IPS DF 6.9 (cell line): ENCODE measurements at regions not wholly inside any gene's neighbourhood (a gene's known extent, or its start where the extent isn't known, plus 50 kb on each side); places are given as distances from the start of the nearest gene placed in this dataset.

Experiments used
- DNase-seq: peaks from one replicate; pipeline ENCODE4 v3.0.0-alpha.2; 2013; ENCODE audit warnings: low read depth, low spot score
- H3K27ac ChIP-seq: one replicate; pipeline ENCODE4 v1.5.1; 2013; ENCODE audit warnings: low read length, control low read depth
- H3K27me3 ChIP-seq: 2 replicates; pipeline ENCODE4 v1.6.1; 2013; ENCODE audit warnings: mild to moderate bottlenecking, low read length; ENCODE audit not compliant: control insufficient read depth, insufficient read depth
- H3K36me3 ChIP-seq: 2 replicates; pipeline ENCODE4 v1.6.1; 2013; ENCODE audit warnings: low read length; ENCODE audit not compliant: control insufficient read depth, insufficient read depth
- H3K4me1 ChIP-seq: 2 replicates; pipeline ENCODE4 v1.6.1; 2013; ENCODE audit warnings: low read length; ENCODE audit not compliant: control insufficient read depth, insufficient read depth
- H3K4me3 ChIP-seq: 2 replicates; pipeline ENCODE4 v1.5.1; 2013; ENCODE audit warnings: mild to moderate bottlenecking, low read length
- H3K9me3 ChIP-seq: 2 replicates; pipeline ENCODE4 v1.6.1; 2013; ENCODE audit warnings: low read length, inconsistent platforms; ENCODE audit not compliant: control insufficient read depth, insufficient read depth
- WGBS: extraction: QIAGEN DNeasy Blood & Tissue Kit; methylation state at CpG from one replicate; pipeline ENCODE4 v1.1.7; 2013; ENCODE audit warnings: mixed read lengths, missing lambda C conversion rate; ENCODE audit not compliant: insufficient read length, insufficient coverage; 5-methylcytosine and 5-hydroxymethylcytosine counted together

DNA sequence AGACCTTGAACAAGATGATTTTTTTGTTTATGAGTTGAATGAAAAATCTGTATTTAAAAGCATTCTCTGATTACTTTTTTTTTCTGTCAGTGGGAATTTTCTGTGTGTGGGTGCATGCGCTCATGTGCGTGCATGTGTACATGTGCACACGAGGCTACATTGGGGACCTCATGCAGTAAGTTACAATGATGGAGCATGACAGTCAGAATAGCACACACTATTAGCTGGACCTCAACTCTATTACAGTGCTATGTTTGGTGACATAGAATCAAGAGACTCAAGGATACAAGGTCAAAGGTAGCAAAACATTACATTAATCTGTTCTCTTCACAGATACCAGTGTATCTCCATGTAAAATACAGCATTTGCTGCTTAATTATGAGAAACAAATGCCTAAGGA lies 276.8 kb upstream of the FIGN start:
- Histone ChIP-seq H3K9me3 (no peaks in the 10 kb centered on the region), H3K4me3 (no peak overlapping the region), H3K27me3 (no peaks in the 10 kb centered on the region), H3K27ac (no peak overlapping the region), H3K36me3 (no peaks in the 10 kb centered on the region), H3K4me1 (peaks cover 2% of the 10 kb centered on the region; the same call in 1 of the 2 replicates)
- DNase-seq: no peak
- WGBS: no CpG with 5 or more reads among the region's 3 CpGs

DNA sequence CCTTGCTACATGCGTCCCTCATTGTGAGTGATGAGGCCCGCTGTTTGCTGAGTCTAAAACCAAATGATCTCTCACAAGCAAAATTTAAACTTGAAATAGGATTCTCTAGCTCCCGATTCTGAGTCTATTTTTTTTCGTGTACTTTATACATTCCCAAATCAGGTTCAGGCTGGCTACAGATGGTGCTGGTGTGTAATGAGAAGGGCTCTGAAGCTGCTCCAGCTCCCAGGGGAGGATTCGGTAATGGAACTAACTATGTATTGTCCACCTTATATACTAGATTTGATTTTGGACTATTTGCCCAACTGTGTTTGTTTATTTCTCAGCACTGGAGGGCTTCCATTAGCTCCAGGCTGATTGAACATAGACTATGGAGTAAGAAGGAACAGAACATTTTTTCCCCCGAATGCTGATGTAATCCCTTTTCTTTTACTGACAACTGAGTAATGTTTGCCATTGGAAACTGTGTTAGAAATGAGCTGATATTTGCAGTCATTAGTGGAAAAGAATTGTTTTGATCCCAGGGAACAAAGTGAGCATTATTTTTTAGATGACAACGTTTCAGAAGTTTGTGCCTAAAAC lies 274.0 kb upstream of the FIGN start:
- Histone ChIP-seq H3K36me3 (no peaks in the 10 kb centered on the region), H3K27ac (no peak overlapping the region), H3K9me3 (no peaks in the 10 kb centered on the region), H3K27me3 (no peaks in the 10 kb centered on the region), H3K4me1 (peaks cover 2% of the 10 kb centered on the region; the same call in 1 of the 2 replicates), H3K4me3 (no peak overlapping the region)
- WGBS: no CpG with 5 or more reads among the region's 7 CpGs
- DNase-seq: no peak

DNA sequence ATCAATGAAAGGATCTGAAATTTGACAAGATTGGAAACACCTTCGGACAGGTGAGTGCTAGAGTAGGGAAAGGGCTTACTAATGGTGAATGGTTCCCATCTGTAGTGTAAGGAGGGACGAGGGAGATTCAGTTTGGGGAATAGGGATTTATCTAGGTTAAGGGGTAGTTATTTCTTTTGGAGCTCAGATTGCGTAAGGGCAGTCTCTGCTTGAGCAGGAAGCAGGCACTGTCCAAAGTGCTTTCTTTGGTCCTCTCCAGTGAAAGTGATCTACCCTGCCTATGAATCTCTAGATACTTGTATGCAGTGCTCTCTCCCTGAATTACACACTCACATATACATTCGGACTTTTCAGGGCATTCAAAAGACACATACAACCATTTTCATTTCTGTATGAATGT lies 272.9 kb upstream of the FIGN start:
- WGBS: no CpG with 5 or more reads among the region's 4 CpGs
- Histone ChIP-seq H3K4me3 (no peak overlapping the region), H3K4me1 (no peaks in the 10 kb centered on the region), H3K27ac (no peak overlapping the region), H3K27me3 (no peaks in the 10 kb centered on the region), H3K36me3 (no peaks in the 10 kb centered on the region), H3K9me3 (no peaks in the 10 kb centered on the region)
- DNase-seq: no peak

DNA sequence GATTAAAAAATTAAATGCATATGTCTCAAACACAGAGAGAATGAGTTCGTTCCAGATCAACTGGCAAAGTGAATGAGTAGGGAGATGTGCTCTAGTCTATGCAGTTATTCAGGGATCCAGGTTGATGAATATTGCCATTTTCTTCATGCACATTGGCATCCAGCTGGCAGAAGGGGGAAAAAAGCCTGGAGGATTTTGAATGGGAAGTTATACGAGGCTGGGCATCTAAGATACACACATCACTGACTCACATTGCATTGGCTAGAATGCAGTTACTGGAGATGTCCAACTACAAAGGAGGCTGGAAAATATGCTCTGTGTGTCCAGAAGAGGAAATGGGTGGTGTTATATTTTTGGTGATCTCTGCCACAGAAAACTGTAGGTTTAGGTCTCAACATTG lies 270.9 kb upstream of the FIGN start:
- Histone ChIP-seq H3K27me3 (no peaks in the 10 kb centered on the region), H3K4me3 (no peak overlapping the region), H3K27ac (no peak overlapping the region), H3K36me3 (no peaks in the 10 kb centered on the region), H3K9me3 (no peaks in the 10 kb centered on the region), H3K4me1 (no peaks in the 10 kb centered on the region)
- DNase-seq: no peak
- no CpG with 5 or more reads among the region's 2 CpGs for WGBS

- Histone ChIP-seq H3K4me1 (no peaks in the 10 kb centered on the region), H3K36me3 (no peaks in the 10 kb centered on the region), H3K9me3 (no peaks in the 10 kb centered on the region), H3K27me3 (no peaks in the 10 kb centered on the region), H3K27ac (no peak overlapping the region), H3K4me3 (no peak overlapping the region)
- no CpG with 5 or more reads among the region's 2 CpGs for WGBS
- no peak for DNase-seq
Observed at GRCh38 chr2:164000176-164000575, 264.4 kb upstream of the FIGN start.

DNA sequence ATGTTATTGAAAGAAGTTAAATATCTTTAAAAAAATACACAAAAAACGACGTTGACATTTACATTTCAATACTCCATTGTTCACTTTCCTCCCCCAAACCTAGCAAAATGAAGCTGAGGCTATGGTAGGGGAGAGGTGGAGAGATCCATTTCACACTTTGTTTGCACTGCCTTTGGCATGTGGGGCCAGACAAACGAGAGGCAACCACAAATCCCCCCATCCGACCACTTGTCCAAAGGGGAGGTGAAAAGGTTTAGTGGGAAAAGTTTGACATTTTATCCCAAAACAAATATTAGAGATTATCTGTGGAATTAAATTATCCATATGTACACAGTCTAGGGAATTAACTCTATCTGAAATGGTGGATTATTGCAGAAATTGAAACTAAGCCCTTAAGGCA lies 261.7 kb upstream of the FIGN start:
- Histone ChIP-seq H3K36me3 (no peaks in the 10 kb centered on the region), H3K27me3 (no peaks in the 10 kb centered on the region), H3K4me3 (no peak overlapping the region), H3K9me3 (no peaks in the 10 kb centered on the region), H3K27ac (no peak overlapping the region), H3K4me1 (no peaks in the 10 kb centered on the region)
- no CpG with 5 or more reads among the region's 4 CpGs for WGBS
- no peak for DNase-seq

DNA sequence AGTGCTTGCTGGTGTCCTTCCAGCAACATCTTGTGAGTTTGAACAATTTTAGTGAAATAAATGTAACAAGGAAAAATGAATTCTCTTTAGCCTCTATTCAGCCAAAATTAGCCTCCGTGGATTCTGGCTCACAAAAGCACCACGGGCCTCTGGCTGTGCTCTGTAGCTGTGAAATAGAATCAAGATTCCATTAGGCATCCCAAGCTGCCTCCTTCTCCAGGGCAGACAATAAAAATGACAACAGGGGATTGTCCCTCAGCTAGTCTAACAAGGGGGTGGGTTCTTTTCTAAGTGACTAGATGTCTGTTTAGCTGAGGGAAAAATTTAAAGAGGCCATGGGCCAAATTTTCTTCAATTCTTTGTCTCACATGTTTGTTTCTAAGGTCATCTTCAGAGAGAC lies 254.7 kb upstream of the FIGN start:
- H3K27me3 ChIP-seq: no peaks in the 10 kb centered on the region
- H3K4me3 ChIP-seq: no peak overlapping the region
- H3K36me3 ChIP-seq: no peaks in the 10 kb centered on the region
- H3K27ac ChIP-seq: no peak overlapping the region
- DNase-seq: no peak
- WGBS: no CpG with 5 or more reads among the region's 2 CpGs
- H3K9me3 ChIP-seq: no peaks in the 10 kb centered on the region
- no peaks in the 10 kb centered on the region for H3K4me1 ChIP-seq

DNA sequence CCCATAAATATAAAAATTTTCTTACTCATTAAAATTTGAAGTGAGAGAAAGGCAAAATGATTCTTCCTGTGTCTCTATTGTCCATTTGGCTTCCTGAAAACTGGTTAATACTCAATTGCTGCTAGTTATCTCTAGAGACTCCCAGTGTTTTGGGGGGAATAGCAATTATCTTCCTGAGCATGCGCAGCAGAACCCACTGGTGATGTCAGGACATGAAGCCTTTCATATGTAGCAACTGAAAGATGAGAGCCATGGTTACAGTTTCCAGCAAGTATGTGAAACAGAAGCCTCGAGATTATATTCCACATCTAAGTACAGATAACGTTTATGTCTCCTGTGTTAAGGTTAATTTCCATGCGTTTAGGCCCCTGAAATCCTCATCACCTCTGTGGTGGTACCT lies 254.3 kb upstream of the FIGN start:
- H3K4me3 ChIP-seq: no peak overlapping the region
- no peaks in the 10 kb centered on the region for H3K4me1 ChIP-seq
- no peaks in the 10 kb centered on the region for H3K36me3 ChIP-seq
- no peaks in the 10 kb centered on the region for H3K27me3 ChIP-seq
- WGBS: no CpG with 5 or more reads among the region's 4 CpGs
- H3K9me3 ChIP-seq: no peaks in the 10 kb centered on the region
- H3K27ac ChIP-seq: no peak overlapping the region
- no peak for DNase-seq

DNA sequence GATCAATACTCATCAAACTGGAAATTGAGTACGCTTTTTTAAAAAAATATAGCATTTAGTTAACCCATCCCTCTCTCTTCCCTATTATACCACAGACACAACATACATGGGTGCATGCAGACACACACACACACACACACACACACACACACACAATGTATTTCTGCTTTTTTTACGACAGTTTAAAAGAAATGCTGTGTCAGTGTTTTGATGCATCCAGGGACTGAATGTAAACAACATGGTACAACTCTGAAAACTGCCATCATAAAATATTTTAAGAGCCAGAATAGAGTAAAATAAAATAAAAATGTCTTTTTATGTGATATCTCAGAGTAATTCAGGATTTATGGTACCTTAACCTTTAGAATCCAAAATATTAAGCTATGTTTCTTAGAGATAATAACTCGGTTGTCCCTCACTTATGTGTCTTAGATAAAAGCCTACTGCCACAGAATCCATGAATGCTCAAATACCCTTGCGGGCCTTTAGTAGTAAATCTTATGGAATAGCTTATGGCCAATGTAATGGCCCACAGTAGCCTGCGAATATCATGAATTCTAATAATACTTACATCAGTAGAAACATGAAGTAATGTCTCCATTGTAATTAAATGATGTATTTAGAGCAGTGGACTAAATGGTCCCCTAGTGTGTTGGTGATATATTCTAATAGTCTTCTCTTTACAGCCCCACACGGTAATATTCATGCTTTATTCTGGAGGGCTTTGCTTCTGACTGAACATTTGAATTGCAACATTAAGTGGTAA lies 251.6 kb upstream of the FIGN start:
- WGBS: no CpG with 5 or more reads among the region's 6 CpGs
- Histone ChIP-seq H3K27me3 (no peaks in the 10 kb centered on the region), H3K9me3 (no peaks in the 10 kb centered on the region)

DNA sequence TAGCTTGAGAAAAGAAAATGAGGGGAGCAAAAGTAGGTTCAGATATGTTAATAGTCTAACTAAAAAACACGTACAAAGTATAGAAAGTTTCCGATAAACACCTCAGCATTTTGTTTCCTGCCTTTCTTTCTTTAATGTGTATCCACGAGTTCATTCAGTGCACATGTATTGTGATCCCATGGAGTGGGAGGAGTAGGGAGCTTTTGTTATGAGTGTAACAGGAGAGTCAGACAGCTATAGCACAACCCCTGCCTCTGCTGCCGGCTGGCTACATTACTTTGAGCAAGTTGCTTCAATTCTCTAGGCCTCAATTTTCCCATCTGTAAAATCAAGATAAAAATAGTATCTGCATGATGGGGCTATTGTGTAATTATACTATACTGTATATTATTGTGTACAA lies 249.2 kb upstream of the FIGN start:
- H3K4me3 ChIP-seq: no peak overlapping the region
- no peaks in the 10 kb centered on the region for H3K36me3 ChIP-seq
- WGBS: no CpG with 5 or more reads among the region's 4 CpGs
- DNase-seq: no peak
- H3K4me1 ChIP-seq: no peaks in the 10 kb centered on the region
- no peaks in the 10 kb centered on the region for H3K9me3 ChIP-seq
- H3K27me3 ChIP-seq: no peaks in the 10 kb centered on the region
- H3K27ac ChIP-seq: no peak overlapping the region

More for the DNA sequence above, 251.6 kb upstream of the FIGN start:
- H3K27ac ChIP-seq: no peak overlapping the region
- H3K36me3 ChIP-seq: no peaks in the 10 kb centered on the region
- H3K4me3 ChIP-seq: no peak overlapping the region
- no peak for DNase-seq
- H3K4me1 ChIP-seq: no peaks in the 10 kb centered on the region

DNA sequence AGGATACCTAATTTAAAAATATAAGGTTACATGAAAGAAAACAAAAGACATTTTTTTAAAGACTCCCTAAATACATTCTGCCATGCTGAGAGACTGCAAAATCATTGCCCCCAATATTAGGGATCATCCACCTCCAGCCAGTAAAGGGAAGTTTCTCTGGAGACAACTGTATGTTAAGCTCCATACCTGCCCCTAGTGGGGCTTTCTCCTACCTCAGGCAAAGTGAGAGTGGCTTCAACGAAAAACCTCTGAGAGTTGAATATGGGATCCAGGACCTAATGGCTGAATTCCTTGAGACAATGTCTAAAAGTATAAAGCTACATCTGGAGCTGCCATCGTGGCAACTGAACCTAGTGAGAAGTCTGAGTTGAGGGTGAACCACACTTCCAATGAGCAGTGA lies 248.1 kb upstream of the FIGN start:
- H3K4me1 ChIP-seq: no peaks in the 10 kb centered on the region
- no CpG with 5 or more reads among the region's 2 CpGs for WGBS
- no peaks in the 10 kb centered on the region for H3K36me3 ChIP-seq
- no peak for DNase-seq
- no peaks in the 10 kb centered on the region for H3K27me3 ChIP-seq
- no peak overlapping the region for H3K4me3 ChIP-seq
- no peak overlapping the region for H3K27ac ChIP-seq
- H3K9me3 ChIP-seq: no peaks in the 10 kb centered on the region
